Breast epithelium (tissue), 3 donors: ENCODE measurements at regions not wholly inside any gene's neighbourhood (a gene's known extent, or its start where the extent isn't known, plus 50 kb on each side); places are given as distances from the start of the nearest gene placed in this dataset.

Experiments used
- POLR2A ChIP-seq: fragments of 450-650 bp; IDR thresholded peaks from one replicate; pipeline ENCODE4 v1.6.1; 2016; ENCODE audit warnings: antibody characterized with exemption, mild to moderate bottlenecking, moderate library complexity
- POLR2AphosphoS5 ChIP-seq, 3 donors: sonication (generic); formaldehyde crosslinking; IDR thresholded peaks; one replicate each; pipeline ENCODE4 v1.6.1; 2017; ENCODE audit warnings: antibody characterized with exemption in 3 of 3
- TF ChIP-seq, protein P1 (sequence below), 3 donors: fragments of 450-650 bp; IDR thresholded peaks; one replicate each; pipeline ENCODE4 v1.5.1; 2016 to 2017; ENCODE audit warnings: antibody characterized with exemption in 3 of 3, mild to moderate bottlenecking in 3 of 3, moderate library complexity in 3 of 3

DNA sequence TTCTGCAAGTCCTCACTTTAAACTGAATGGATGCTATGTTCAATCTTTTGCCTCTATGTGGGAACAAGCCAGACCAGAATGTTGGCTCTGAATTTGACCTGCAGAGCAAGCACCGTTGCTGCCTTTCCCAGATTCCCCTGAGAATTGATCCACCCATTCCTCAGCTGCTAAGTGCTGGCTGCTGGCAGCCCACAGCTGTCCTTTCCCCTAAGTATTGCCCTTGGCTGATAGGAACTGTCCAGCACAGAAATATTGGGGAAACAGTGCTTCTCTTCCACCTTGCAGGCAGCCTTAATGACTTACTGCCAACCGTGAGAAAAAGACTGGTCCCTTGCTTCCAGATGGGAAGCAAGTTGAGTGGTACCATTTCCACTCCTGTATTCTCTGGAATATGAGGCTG is 475.9 kb downstream of the PDHA2 start:
- TF ChIP-seq, protein P1, sequence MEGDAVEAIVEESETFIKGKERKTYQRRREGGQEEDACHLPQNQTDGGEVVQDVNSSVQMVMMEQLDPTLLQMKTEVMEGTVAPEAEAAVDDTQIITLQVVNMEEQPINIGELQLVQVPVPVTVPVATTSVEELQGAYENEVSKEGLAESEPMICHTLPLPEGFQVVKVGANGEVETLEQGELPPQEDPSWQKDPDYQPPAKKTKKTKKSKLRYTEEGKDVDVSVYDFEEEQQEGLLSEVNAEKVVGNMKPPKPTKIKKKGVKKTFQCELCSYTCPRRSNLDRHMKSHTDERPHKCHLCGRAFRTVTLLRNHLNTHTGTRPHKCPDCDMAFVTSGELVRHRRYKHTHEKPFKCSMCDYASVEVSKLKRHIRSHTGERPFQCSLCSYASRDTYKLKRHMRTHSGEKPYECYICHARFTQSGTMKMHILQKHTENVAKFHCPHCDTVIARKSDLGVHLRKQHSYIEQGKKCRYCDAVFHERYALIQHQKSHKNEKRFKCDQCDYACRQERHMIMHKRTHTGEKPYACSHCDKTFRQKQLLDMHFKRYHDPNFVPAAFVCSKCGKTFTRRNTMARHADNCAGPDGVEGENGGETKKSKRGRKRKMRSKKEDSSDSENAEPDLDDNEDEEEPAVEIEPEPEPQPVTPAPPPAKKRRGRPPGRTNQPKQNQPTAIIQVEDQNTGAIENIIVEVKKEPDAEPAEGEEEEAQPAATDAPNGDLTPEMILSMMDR (IDR thresholded peaks at IDR 0.05): no peak
- TF ChIP-seq POLR2A (no peak), POLR2AphosphoS5 (IDR thresholded peaks at IDR 0.05) (no peak)
